Right renal cortex interstitium (tissue), 3 donors: ENCODE measurements at regions not wholly inside any gene's neighbourhood (a gene's known extent, or its start where the extent isn't known, plus 50 kb on each side); places are given as distances from the start of the nearest gene placed in this dataset.
"Not testable (repeated sequence)": the region's sequence is repeated elsewhere in the genome, so short reads cannot be mapped to it uniquely, and the experiment has no call there.

Experiments
- DNase-seq, 3 donors: peaks; one replicate each; pipeline ENCODE4 v3.0.0-alpha.2; 2013; ENCODE audit warnings: low read depth in 3 of 3, low spot score in 2 of 3

DNA sequence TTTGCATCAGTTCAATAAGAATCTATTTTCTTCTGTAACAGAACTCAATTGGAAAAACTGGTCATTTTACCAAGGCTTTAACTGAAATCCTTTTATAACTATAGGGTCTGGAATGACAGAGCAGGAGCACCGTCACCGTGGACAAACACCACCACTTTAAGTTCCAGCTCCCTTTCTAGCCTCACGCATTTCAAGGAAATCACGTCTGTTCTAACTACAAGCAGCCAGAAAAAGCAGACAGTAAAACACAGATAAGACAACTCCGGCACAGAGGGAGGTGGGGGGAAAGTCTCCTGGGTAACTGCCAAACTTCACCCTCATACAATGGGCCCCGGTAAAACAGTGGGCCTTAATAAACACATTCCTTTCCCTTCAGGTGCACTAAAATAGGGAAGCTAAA lies 952.6 kb downstream of the STIM2 start:
- not testable (repeated sequence) for DNase-seq

DNA sequence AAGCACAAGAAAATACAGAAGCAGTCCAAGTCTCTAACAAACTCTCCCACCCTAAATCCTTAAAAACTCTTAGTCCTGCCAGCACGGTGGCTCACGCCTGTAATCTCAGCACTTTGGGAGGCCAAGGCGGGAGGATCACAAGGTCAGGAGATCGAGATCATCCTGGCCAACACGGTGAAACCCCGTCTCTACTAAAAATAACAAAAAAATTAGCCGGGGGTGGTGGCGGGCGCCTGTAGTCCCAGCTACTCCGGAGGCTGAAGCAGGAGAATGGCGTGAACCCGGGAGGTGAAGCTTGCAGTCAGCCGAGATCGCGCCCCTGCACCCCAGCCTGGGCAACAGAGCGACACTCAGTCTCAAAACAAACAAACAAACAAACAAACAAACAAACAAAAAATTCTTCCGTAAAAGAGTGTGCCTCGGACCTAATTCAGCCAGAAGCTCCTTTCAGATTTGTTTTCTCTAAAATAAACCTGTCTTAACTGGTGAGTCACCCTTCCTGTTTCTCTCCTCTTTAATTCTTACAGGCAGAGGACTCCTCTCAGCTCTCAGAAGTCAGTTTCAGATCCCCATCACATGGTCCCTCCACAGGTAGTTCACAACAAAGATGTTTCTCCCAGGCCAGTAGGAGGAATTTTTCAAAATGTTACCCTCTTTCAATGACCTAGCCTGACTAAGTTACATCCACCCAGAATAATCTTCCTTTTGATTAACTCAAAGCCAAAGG lies 953.2 kb downstream of the STIM2 start:
- DNase-seq = not testable (repeated sequence)

DNA sequence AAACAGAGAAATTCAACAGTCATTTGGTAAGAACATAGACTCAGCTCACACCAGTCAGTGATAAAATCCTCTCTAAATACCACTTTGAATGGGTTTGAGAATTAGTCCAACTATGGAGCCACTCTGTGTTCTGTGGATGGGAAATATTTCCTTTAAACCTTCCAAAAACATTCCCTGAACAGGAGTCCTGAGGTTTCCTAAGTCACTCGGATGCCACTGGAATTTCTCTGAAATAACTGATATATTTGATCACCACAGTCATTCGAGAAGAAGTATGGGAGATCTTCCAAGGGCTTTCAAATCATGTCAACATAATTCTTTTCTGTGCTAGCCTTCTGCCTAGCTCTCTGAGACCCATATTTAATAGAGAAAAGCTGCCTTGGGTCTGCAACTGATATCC lies 958.6 kb downstream of the STIM2 start:
- no peak for DNase-seq

DNA sequence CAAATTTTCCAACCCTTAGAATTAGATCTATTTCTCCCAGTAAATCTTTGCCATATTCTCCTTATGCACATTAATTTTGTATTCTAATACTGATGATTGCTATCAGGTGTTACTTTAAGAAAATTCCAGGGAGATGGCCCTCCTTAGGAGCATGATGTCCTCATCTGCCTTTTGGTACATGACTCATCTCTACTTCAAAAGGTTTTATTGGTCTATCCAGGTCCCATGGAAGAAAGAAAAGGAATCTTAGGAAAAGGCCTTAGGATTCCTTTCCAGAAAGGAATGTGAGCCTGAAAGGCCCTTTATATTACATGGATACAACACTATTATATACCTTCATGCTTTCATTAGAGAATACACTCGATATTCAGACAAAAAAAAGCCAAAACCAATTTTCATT lies 968.2 kb downstream of the STIM2 start:
- DNase-seq = no peak

DNA sequence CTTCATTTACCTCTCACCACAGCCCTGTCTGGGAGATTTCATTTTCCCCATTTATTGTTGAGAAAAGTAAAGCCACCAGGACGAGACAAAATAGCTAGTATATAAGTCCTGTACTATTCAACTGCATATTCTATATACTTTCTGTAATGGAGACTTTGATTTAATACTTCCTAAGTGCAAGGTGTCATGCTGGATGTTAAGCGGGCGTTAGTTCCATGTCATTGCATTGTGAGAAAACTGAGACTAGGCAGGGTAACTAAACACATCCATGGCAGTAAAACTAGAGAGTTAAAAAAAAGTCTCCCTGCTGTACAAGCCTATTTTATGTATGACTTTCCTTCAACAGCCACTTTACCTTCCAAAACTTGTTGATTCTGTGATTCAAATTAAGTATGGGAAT lies 969.6 kb downstream of the STIM2 start:
- DNase-seq = peak in 1 of 3 donors; percentile 24

DNA sequence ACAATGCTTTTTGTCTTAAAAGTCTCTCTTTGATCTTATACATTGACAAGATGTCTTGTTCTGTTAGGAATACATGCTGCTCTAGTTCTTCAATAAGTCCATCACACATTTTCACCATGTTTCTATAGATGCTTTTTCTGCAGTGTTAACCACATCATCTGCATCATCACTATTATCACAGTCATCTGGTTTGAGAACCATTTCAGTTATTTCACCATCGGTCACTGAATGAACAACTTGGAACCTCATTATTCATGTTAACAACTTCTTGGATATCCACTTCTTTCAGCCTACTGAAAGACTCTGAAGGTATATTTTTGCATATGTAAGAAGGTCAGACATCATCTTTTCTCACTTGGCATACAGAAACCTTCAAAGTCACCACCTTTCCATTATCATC lies 975.2 kb downstream of the STIM2 start:
- DNase-seq = no peak

DNA sequence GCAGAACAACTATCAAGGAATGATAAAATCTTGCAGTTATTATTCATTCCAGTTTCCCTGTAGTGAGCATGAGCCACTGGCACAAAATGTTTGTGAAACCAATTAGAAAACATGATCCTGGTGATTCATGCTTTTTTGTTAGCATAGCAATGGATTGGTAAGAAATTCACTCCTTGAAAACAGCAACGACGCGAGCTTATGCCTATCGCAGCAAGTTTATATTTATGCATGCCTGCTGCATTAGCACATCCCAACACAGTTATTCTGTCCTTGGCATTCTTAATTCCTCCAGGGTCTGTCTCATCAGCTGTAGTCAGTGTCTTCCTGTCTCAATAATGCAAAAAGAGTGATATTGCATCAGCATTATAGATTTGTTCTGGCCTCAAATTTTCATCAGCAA lies 975.9 kb downstream of the STIM2 start:
- no peak for DNase-seq

DNA sequence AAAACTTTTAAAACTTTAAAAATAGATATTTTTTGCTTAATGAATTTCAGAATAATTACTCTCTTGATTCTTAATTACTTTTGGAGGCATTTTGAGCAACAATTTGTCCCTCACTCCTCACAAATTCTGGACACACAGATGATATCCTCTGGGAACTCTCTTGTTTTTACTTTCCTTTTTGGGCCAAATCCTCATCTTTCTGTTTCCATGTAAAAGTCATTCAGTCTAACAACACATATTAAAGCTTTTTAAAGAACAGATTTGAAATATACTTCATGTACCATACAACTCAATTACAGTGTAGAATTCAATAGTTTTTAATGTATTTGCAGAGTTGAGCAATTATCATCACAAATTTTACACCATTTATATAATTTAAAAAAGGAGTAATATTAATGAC lies 983.1 kb downstream of the STIM2 start:
- DNase-seq = no peak

DNA sequence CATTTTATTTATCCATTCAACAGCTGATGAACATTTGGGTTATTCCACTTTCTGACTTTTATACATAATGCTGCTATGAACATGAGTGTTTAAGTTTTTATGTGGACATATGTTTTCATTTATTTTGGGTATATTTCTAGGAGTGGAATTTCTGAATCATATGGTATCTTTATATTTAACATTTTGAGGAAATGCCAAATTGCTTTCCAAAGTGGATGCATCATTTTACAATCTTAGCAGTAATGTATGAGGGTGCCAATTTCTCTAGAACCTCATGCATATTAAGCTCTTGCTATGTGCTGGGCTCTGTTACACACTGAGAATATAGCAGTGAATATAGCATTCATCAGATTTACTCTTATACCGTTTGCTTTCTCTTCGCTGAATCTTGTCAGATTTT lies 983.7 kb downstream of the STIM2 start:
- DNase-seq = no peak

DNA sequence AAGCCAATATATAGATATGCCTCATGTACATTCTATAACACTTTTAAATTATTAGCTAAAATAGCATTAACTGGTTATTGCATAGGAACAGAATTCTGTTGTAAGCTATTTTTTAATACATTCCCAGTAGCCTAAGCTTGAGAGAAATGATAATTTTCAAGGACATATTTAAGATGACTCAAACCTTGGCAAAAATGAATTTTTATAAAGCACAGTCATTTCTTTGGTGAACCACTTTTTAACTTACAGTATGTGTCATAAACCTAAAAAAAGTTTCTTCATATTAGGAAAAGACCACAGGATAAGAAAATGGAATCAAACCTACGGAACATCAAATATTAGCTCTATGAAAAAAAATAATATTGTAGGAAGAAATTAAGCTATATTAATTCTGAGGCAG lies 986.3 kb downstream of the STIM2 start:
- DNase-seq = no peak

DNA sequence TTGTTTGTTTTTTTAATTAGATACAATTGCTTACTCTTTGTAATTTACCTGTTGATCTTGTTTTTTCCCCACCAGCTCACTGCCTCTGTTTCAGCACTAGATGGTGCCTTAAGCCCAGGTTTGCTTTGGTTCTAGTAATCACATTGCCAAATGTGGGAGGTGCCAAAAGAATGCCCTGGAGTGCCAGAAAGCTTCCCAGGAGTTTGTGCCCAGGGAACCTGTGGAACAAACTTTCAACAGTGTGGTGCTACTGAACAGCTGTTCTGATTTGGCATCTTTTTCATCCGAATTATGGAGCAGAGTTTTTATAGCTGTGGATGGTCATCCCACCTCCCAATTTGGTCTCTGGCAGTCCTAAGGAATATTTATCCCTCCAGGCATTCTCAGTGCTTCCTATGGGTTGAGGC lies 1000.7 kb downstream of the STIM2 start:
- peak in 1 of 3 donors; percentile 7 for DNase-seq

DNA sequence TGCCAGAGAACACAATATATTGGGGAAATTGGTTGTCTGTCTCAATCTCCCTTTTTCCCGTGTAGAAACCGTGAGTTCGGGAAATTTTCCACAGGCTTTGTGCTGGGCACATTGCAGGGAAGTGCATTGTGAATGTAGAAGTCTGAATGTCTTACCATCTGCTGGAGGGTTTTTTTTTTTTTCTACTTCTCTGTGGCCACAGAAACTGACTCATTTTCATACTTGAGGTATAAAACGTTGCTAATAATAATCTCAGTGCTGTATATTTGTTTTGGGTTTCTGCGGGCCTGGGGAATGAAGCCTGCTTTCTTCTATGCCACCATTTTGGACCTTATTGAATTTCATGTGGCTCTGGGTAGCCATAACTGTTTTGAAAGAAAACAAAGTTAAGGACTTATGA lies 1001.2 kb downstream of the STIM2 start:
- no peak for DNase-seq

DNA sequence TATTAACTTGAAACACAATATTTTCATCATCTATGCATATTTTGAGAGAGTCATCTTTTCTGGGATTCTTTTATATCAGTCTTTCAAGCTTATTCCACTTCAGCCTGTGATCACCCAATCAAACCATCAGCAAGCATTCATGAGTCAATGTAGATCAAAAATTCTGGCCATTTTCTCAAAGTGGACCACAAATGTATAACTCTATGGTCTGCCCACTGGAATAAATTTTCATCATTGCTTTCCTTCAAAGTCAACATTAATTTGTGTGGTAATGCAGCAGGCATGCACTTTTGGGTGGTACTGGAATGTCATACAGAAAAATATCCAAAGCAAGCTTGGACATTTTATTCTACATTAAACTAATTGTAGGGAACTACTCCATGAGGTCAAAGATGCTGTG lies 1013.0 kb downstream of the STIM2 start:
- no peak for DNase-seq

DNA sequence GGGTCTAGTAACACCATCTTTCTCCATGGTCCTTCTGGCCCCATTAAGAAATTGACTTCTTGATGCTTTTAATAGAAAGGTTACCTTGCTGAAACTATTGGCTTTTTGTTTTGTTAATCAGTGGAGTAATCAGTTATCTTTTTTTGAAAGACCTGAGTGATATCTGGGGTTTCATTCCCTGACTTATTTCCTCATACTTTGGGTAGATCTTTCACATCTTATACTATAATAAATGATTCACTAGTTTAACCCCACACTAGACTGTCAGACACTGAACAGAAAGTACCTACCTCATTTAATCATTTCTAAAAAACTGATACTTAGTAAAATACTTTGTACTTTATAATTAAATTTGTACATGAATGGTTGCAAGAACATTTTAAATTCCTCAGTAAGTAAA lies 1021.1 kb downstream of the STIM2 start:
- DNase-seq = no peak

DNA sequence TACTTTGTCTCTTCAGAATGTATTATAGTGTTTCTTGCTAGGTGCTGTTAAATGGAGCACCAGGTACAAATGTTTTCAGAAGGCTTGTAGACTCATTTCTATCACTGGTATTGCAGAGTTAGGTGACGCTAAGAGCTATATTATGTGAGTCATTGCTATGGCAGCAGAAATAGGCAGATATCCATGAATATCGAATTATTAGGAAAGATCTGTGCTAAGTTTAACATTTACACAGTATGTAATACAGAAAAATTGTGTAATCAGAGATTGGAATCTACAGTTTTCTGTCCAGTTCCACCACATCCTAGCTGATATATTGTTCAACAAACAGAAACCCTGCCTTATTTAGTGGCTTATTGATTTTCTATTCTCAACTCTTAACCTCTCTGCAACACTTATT lies 1025.5 kb downstream of the STIM2 start:
- DNase-seq = no peak

DNA sequence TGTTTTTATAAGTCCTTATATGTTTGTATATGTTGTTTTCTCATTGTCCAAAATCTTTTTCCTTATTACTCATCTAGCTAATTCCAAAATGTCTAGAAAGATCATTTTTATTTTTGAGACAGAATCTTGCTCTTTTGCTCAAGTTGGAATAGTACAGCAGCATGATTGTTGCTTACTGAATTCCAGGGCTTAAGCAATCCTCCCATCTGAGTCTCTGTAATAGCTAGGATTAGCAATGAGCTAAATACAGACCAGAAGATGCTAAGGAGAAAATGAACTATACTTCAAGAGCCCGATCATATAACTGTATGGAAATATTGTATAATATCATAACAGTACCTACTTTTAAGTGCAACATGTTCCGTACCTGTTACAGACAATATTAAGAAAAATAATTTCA lies 1027.0 kb downstream of the STIM2 start:
- no peak for DNase-seq

DNA sequence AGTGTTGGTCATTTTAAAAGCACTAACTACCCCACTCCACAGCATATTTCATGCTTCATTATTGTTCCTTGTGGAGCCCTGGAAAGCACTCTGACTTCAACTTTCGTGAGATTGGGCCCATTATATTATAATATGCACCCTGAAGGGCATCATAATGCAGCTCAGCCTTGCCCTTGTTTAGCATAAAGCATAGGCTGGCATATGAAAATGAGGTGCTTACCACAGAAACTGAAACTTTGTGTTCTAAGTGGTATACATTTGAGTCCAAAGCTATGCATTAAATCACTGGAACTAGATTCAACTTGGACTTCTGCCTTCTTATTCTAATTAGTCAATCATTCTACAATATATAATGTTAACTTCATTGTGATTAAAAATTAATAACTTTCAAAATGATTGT lies 1027.9 kb downstream of the STIM2 start:
- DNase-seq = no peak

DNA sequence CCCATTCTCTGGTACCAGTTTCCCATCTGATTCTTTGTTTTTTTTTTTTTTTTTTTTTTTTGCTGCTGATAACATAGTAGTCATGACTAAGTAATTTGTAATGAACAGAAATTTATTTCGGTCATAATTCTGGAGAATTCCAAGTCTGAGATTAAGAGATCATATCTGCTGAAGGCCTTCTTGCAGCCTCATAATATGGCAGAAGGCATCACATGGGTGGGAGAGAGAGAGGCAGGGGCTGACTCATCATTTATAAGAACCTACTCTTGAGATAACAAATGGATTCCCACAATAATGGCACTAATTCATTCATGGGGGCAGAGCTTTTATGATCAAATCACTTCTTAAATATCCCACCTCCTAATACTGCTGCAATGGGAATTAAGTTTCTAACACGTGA lies 1034.3 kb downstream of the STIM2 start:
- DNase-seq = no peak

DNA sequence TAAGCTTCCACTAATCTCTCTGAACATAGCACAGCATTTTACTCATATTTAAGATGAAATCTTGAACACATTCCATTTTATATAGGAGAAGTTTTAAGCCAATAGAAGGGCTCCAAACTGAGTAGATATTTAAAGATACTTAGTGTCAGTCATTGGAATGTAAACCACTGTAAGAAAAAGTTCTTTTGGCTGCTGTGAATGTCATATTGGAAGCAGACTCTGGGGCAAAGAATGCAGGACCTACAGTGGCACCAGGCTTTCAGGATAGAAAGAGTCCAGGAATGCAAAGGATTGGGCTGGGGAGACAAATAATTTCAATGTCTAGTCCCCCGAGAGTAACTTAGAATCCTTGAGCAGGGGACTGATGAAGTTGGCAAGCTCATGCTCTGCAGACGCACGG lies 1047.7 kb downstream of the STIM2 start:
- no peak for DNase-seq

DNA sequence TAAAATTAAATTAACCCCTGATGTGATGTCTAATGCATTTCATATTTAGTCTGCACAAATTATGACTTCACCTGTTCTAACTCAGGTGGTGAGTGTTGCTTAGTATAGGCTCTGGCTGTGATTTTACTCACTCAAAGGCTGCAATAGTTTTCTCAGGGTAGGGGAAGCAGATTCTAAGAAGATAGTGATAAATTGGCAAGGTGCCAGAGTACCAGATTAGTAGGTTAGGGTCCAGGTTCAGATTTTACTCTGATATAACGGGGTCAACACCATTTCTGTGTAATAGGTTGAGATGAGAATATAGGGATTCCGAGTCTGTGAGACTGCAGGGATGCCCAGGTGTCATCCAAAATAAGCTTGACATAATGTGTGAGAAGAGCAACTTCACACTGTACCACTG lies 1049.6 kb downstream of the STIM2 start:
- no peak for DNase-seq

DNA sequence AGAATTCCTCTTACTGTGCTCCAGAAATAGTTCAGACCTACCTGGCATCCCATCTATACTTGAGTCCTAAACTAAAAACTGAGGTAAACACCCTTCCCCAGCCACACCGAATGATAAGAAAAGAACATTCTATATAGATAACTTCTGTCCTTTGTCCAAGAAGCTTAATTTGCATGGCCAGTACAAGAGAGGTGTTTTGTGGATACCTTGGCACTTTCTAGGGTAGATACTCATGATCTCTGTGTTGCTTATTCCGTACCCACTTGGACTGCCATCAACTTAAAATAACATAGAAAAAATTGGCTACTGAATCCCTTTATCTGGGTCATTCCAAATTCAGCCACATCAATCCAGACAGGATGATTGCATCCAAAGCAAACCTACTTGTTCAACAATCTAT lies 1050.4 kb downstream of the STIM2 start:
- no peak for DNase-seq

DNA sequence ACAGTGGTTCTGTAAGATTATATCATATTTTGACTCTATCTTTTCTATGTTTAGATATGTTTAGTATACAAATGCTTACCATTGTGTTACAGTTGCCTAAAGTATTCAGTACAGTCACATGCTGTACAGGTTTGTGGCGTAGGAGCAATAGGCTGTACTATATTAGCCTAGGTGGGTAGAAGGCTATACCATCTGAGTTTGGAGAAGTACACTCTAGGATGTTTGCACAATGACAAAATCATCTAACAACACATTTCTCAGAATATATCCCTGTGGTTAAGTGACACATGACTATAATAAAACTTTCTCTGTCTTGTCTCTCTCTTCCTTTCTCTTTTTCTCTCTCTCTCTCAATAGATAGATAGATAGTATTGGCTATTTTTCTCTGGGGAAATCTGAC lies 1053.1 kb downstream of the STIM2 start:
- DNase-seq = no peak

DNA sequence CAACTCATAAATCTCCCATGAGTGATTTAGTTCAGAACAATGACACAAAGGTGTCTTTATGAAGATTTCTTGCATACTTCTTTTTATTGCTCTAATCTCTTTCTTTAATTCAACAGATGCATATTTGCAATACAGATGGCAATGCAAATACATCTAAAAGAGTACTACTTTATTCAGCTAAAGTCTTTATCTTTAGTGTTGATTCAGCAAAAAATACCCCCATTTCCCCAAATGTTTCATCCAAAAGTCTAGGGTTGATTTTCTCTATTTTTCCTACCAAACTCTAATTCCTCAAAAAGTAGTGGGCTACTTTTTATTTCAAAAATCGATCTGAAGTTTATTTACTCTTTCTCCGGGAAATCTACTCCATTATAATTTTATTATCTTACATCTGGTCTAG lies 1055.2 kb downstream of the STIM2 start:
- DNase-seq = no peak
